Transverse colon (tissue), 3 donors: ENCODE measurements at regions not wholly inside any gene's neighbourhood (a gene's known extent, or its start where the extent isn't known, plus 50 kb on each side); places are given as distances from the start of the nearest gene placed in this dataset.

Experiments used
- EP300 ChIP-seq: sonication (generic); formaldehyde crosslinking; IDR thresholded peaks from one replicate; pipeline ENCODE4 v1.6.1; 2017; ENCODE audit warnings: antibody characterized with exemption, low read depth
- POLR2A ChIP-seq: fragments of 450-650 bp; IDR thresholded peaks from one replicate; pipeline ENCODE4 v1.6.1; 2016; ENCODE audit warnings: antibody characterized with exemption, mild to moderate bottlenecking, moderate library complexity
- TF ChIP-seq, protein P1 (sequence below), 5 experiments: fragments of 200-600 bp in 3 of 5; fragments of 450-650 bp in 2 of 5; sonication (generic) in 3 of 5; IDR thresholded peaks; 1 replicate in 2 of 5; 2 replicates in 3 of 5; pipeline ENCODE4 v1.5.1; 2016 to 2017; ENCODE audit warnings: antibody characterized with exemption in 5 of 5, inconsistent platforms in 3 of 5, mild to moderate bottlenecking in 2 of 5, moderate library complexity in 1 of 5

- TF ChIP-seq EP300 (no peak), POLR2A (no peak)
- TF ChIP-seq, protein P1, sequence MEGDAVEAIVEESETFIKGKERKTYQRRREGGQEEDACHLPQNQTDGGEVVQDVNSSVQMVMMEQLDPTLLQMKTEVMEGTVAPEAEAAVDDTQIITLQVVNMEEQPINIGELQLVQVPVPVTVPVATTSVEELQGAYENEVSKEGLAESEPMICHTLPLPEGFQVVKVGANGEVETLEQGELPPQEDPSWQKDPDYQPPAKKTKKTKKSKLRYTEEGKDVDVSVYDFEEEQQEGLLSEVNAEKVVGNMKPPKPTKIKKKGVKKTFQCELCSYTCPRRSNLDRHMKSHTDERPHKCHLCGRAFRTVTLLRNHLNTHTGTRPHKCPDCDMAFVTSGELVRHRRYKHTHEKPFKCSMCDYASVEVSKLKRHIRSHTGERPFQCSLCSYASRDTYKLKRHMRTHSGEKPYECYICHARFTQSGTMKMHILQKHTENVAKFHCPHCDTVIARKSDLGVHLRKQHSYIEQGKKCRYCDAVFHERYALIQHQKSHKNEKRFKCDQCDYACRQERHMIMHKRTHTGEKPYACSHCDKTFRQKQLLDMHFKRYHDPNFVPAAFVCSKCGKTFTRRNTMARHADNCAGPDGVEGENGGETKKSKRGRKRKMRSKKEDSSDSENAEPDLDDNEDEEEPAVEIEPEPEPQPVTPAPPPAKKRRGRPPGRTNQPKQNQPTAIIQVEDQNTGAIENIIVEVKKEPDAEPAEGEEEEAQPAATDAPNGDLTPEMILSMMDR (IDR thresholded peaks at IDR 0.05), result no peak
Observed at GRCh38 chr17:72297326-72298115, 176.7 kb downstream of the SOX9 start.
